ENCODE measurements at regions not wholly inside any gene's neighbourhood (a gene's known extent, or its start where the extent isn't known, plus 50 kb on each side); places are given as distances from the start of the nearest gene placed in this dataset.

GRCh38 chr7:115198143-115198542 is 276.2 kb downstream of the MDFIC start:
- TF ChIP-seq EZH2phosphoT487 (IDR thresholded peaks at IDR 0.05) (no peak), CTCF (IDR thresholded peaks at IDR 0.05) (no peak), EZH2 (IDR thresholded peaks at IDR 0.05) (no peak)
